ENCODE measurements at regions not wholly inside any gene's neighbourhood (a gene's known extent, or its start where the extent isn't known, plus 50 kb on each side); places are given as distances from the start of the nearest gene placed in this dataset.

DNA sequence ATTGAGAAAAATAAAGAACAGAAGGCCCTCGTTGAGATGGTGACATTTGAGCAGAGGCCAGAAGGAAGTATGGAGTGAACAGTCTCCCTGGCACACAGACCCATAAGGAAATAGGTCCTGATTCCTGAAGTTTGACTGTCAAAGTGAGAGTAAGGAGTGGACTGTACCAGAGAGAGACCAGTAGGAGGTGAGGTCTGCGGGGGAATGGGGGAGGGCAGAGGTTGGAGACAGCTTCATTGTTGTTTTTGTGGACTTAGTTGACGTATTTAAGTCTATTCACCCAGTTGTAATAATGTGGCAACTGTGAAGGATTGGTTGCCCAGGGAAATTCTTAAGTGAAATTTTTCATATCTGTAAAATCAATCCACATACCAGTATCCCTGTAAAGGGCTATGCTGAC is 110.7 kb downstream of the TFAP2B start:
- DNase-seq (ENCODE audit: low spot score) (no peak), ATAC-seq (no peak), FAIRE-seq (no peak)
- no peaks in the 10 kb centered on the region for H3K36me3 ChIP-seq (replicated peaks in 1 of 2; ENCODE audit: control insufficient read depth in 1 of 2, insufficient read depth in 2 of 2, low read length in 2 of 2)
- H3K9ac ChIP-seq (ENCODE audit: insufficient read depth, low read depth, low read length) = no peak overlapping the region
- H3K27me3 ChIP-seq (ENCODE audit: control insufficient read depth in 1 of 2, insufficient read depth in 2 of 2, low read length in 2 of 2) = no peaks in the 10 kb centered on the region
- TF ChIP-seq POGZ (CRISPR knock-in tag; IDR thresholded peaks at IDR 0.05) (no peak), MEIS2 (CRISPR knock-in tag; IDR thresholded peaks at IDR 0.05) (no peak), ZNF878 (CRISPR knock-in tag; IDR thresholded peaks at IDR 0.05) (no peak), REPIN1 (CRISPR knock-in tag; IDR thresholded peaks at IDR 0.05; ENCODE audit: borderline replicate concordance, low read depth) (no peak), ZNF816 (CRISPR knock-in tag; IDR thresholded peaks at IDR 0.05; ENCODE audit: borderline replicate concordance) (no peak), HDAC6 (IDR thresholded peaks at IDR 0.05; ENCODE audit: low read depth, low read length) (no peak), SMAD1 (CRISPR knock-in tag; IDR thresholded peaks at IDR 0.05; ENCODE audit: borderline replicate concordance, low read depth) (no peak), RBAK (CRISPR knock-in tag; IDR thresholded peaks at IDR 0.05) (no peak), YY1 (IDR thresholded peaks at IDR 0.05; ENCODE audit: insufficient read depth, insufficient replicate concordance, low read depth, low read length) (no peak)
- TF ChIP-seq, protein P1, sequence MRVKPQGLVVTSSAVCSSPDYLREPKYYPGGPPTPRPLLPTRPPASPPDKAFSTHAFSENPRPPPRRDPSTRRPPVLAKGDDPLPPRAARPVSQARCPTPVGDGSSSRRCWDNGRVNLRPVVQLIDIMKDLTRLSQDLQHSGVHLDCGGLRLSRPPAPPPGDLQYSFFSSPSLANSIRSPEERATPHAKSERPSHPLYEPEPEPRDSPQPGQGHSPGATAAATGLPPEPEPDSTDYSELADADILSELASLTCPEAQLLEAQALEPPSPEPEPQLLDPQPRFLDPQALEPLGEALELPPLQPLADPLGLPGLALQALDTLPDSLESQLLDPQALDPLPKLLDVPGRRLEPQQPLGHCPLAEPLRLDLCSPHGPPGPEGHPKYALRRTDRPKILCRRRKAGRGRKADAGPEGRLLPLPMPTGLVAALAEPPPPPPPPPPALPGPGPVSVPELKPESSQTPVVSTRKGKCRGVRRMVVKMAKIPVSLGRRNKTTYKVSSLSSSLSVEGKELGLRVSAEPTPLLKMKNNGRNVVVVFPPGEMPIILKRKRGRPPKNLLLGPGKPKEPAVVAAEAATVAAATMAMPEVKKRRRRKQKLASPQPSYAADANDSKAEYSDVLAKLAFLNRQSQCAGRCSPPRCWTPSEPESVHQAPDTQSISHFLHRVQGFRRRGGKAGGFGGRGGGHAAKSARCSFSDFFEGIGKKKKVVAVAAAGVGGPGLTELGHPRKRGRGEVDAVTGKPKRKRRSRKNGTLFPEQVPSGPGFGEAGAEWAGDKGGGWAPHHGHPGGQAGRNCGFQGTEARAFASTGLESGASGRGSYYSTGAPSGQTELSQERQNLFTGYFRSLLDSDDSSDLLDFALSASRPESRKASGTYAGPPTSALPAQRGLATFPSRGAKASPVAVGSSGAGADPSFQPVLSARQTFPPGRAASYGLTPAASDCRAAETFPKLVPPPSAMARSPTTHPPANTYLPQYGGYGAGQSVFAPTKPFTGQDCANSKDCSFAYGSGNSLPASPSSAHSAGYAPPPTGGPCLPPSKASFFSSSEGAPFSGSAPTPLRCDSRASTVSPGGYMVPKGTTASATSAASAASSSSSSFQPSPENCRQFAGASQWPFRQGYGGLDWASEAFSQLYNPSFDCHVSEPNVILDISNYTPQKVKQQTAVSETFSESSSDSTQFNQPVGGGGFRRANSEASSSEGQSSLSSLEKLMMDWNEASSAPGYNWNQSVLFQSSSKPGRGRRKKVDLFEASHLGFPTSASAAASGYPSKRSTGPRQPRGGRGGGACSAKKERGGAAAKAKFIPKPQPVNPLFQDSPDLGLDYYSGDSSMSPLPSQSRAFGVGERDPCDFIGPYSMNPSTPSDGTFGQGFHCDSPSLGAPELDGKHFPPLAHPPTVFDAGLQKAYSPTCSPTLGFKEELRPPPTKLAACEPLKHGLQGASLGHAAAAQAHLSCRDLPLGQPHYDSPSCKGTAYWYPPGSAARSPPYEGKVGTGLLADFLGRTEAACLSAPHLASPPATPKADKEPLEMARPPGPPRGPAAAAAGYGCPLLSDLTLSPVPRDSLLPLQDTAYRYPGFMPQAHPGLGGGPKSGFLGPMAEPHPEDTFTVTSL (CRISPR knock-in tag; IDR thresholded peaks at IDR 0.05; ENCODE audit: borderline replicate concordance) = no peak
- in situ Hi-C loops (cut with HindIII; ENCODE audit: extremely low pct_ligation_motif_present, low pct_unique_long_range_greater_than_20kb) (no loop called here), intact Hi-C loops (cut with micrococcal nuclease; ENCODE audit: unreplicated experiment) (no loop called here)
- BruUV-seq (replicated peaks) = no TSS peak
- no peaks in the 10 kb centered on the region for H3K4me1 ChIP-seq (ENCODE audit: insufficient read depth, low read length)
- no peak overlapping the region for H3K27ac ChIP-seq (ENCODE audit: extremely low read length, insufficient read depth, low read length)
- no peak overlapping the region for H2AFZ ChIP-seq (ENCODE audit: low read length)
- 2% methylated on average over 3 of the region's 3 CpGs for WGBS (ENCODE audit: low lambda C conversion rate)
- ChIA-PET CTCF (ENCODE audit: low intra/inter-chr PET ratio, low total read pairs) (no interaction called here), POLR2A (no interaction called here)
- no peak overlapping the region for H3K4me2 ChIP-seq (ENCODE audit: low read depth, low read length)
- H3K9me3 ChIP-seq (ENCODE audit: low read length) = no peaks in the 10 kb centered on the region
- H3K4me3 ChIP-seq (replicated peaks in 1 of 3; ENCODE audit: insufficient read depth in 1 of 3, low read depth in 2 of 3, low read length in 3 of 3) = no peak overlapping the region
- no peaks in the 10 kb centered on the region for H3K79me2 ChIP-seq (ENCODE audit: insufficient read depth, low read length)
- no peaks in the 10 kb centered on the region for H4K20me1 ChIP-seq (ENCODE audit: insufficient read depth, low read length)
